BJ (cell line): ENCODE measurements at regions not wholly inside any gene's neighbourhood (a gene's known extent, or its start where the extent isn't known, plus 50 kb on each side); places are given as distances from the start of the nearest gene placed in this dataset.

Experiments
- CTCF ChIA-PET: fragments of 350-600 bp; formaldehyde crosslinking; extraction: SDS; loops from one replicate; lab custom pipeline; 2021; ENCODE audit warnings: antibody characterized with exemption, inconsistent platforms; lab: Yijun Ruan, JAX
- POLR2A ChIA-PET: fragments of 300-600 bp; sonication (Branson Sonifier 250); formaldehyde crosslinking; extraction: SDS; loops from one replicate; lab custom pipeline; 2021; ENCODE audit warnings: antibody characterized with exemption; lab: Charles Lee
- DNase-seq: peaks from one replicate; pipeline ENCODE4 v3.0.0-alpha.2; 2011; ENCODE audit warnings: low read depth
- H3K27me3 ChIP-seq: 2 replicates; pipeline ENCODE4 v1.6.0; 2011; ENCODE audit warnings: low read length; ENCODE audit not compliant: control insufficient read depth, insufficient read depth
- H3K36me3 ChIP-seq: 2 replicates; pipeline ENCODE4 v1.5.1; 2011; ENCODE audit warnings: low read length; ENCODE audit not compliant: control insufficient read depth, insufficient read depth
- H3K4me3 ChIP-seq: 2 replicates; pipeline ENCODE4 v1.5.1; 2011; ENCODE audit warnings: low read depth, mild to moderate bottlenecking, control low read depth, low read length
- CTCF ChIP-seq: IDR thresholded peaks from 2 replicates; pipeline ENCODE4 v1.5.1; 2011; ENCODE audit warnings: low read depth, mild to moderate bottlenecking, control low read depth, inconsistent platforms, low read length, moderate library complexity; ENCODE audit not compliant: insufficient read depth

DNA sequence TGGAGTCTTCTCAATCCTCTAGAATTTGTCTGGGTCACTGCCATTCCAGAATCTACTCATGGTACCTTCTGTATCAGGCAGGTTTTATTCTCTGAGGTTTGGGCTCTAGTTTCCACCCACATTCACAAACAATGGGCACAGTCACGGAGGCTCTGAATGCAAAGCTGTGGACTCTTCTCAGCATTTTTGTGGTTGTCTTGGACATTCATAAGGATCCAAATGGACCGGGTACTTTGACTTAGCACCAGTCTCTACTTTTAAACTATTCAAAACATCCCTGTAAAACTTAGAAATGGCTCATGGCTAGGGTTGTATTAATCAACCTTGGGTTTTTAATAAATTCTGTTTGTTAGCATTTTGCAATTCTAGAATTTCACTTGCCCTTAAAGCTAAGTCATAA, 277.9 kb upstream of the THBS1 start:
- no peak for TF ChIP-seq CTCF
- ChIA-PET CTCF (interaction anchor here (0.6 to 4.0 kb wide), 6 partner anchors 55 to 595 kb away, joined by 3 to 15 read pairs (median 3); partner anchors contain the start of gene THBS1), POLR2A (interaction anchor here (0.5 to 3.1 kb wide), 16 partner anchors 17 to 545 kb away, joined by 3 to 36 read pairs (median 4); partner anchors contain the start of gene THBS1)
- Histone ChIP-seq H3K4me3 (no peak overlapping the region), H3K27me3 (no peaks in the 10 kb centered on the region), H3K36me3 (no peaks in the 10 kb centered on the region)
- DNase-seq: no peak

- Histone ChIP-seq H3K36me3 (no peaks in the 10 kb centered on the region), H3K27me3 (no peaks in the 10 kb centered on the region), H3K4me3 (no peak overlapping the region)
- peak; percentile 98 for DNase-seq
- POLR2A ChIA-PET: interaction anchor here (0.5 to 3.1 kb wide), 16 partner anchors 20 to 297 kb away, joined by 3 to 36 read pairs (median 3); partner anchors contain the start of gene THBS1
- TF ChIP-seq CTCF: no peak
- CTCF ChIA-PET: interaction anchor here (0.7 to 4.0 kb wide), 3 partner anchors 10 to 276 kb away, joined by 3 to 15 read pairs (median 3); no protein-coding TSS in a partner anchor
Measured at GRCh38 chr15:39304201-39304841, 276.6 kb upstream of the THBS1 start.

GRCh38 chr15:39304931-39305728, 275.7 kb upstream of the THBS1 start:
- CTCF ChIA-PET: interaction anchor here (0.7 to 4.0 kb wide), 3 partner anchors 9 to 275 kb away, joined by 3 to 15 read pairs (median 3); no protein-coding TSS in a partner anchor

GRCh38 chr15:39310633-39311032, 270.2 kb upstream of the THBS1 start:
- ChIA-PET CTCF (interaction anchor here (1.7 to 2.4 kb wide), 3 partner anchors 12 to 270 kb away, joined by 5 to 9 read pairs (median 6); partner anchors contain the start of gene THBS1), POLR2A (interaction anchor here (0.6 kb wide), 1 partner anchor 270 kb away, joined by 3 read pairs; the partner anchor contains the start of gene THBS1)
- H3K4me3 ChIP-seq: no peak overlapping the region
- no peak for TF ChIP-seq CTCF
- H3K27me3 ChIP-seq: no peaks in the 10 kb centered on the region
- no peaks in the 10 kb centered on the region; the same call in 1 of the 2 replicates for H3K36me3 ChIP-seq
- DNase-seq: no peak

More at GRCh38 chr15:39304931-39305728, 275.7 kb upstream of the THBS1 start:
- no peak for DNase-seq
- POLR2A ChIA-PET: interaction anchor here (0.6 to 3.1 kb wide), 9 partner anchors 26 to 296 kb away, joined by 3 to 36 read pairs (median 4); partner anchors contain the start of gene THBS1
- TF ChIP-seq CTCF: no peak
- Histone ChIP-seq H3K27me3 (no peaks in the 10 kb centered on the region), H3K36me3 (no peaks in the 10 kb centered on the region), H3K4me3 (no peak overlapping the region)
